Muscle layer of duodenum (tissue), 2 donors: ENCODE measurements at regions not wholly inside any gene's neighbourhood (a gene's known extent, or its start where the extent isn't known, plus 50 kb on each side); places are given as distances from the start of the nearest gene placed in this dataset.
"Not testable (repeated sequence)": the region's sequence is repeated elsewhere in the genome, so short reads cannot be mapped to it uniquely, and the experiment has no call there.

ENCODE experiments used
- H3K27ac ChIP-seq: one replicate; pipeline ENCODE4 v1.7.0; 2013; ENCODE audit warnings: mild to moderate bottlenecking, low read length
- H3K27me3 ChIP-seq: one replicate; pipeline ENCODE4 v1.7.0; 2013; ENCODE audit warnings: low read depth, mild to moderate bottlenecking, control low read depth, low read length
- H3K36me3 ChIP-seq, 2 donors: one replicate each; pipeline ENCODE4 v1.7.0; 2013; ENCODE audit warnings: low read length in 2 of 2, control low read depth in 1 of 2, mild to moderate bottlenecking in 1 of 2; ENCODE audit not compliant: insufficient read depth in 2 of 2, control insufficient read depth in 1 of 2
- H3K4me1 ChIP-seq, 2 donors: one replicate each; pipeline ENCODE4 v1.7.0; 2013; ENCODE audit warnings: low read length in 2 of 2, mild to moderate bottlenecking in 2 of 2, control low read depth in 1 of 2, moderate library complexity in 1 of 2; ENCODE audit not compliant: insufficient read depth in 2 of 2, control insufficient read depth in 1 of 2
- H3K4me3 ChIP-seq, 2 donors: one replicate each; pipeline ENCODE4 v1.7.0; 2013; ENCODE audit warnings: low read length in 2 of 2, low read depth in 1 of 2, mild to moderate bottlenecking in 1 of 2
- H3K9me3 ChIP-seq, 2 donors: one replicate each; pipeline ENCODE4 v1.7.0; 2013; ENCODE audit warnings: low read length in 2 of 2, control low read depth in 1 of 2, mild to moderate bottlenecking in 1 of 2; ENCODE audit not compliant: control insufficient read depth in 1 of 2
- donor health status: healthy.

- Histone ChIP-seq H3K27ac (no peak overlapping the region), H3K27me3 (no peaks in the 10 kb centered on the region), H3K36me3 (no peaks in the 10 kb centered on the region)
Measured at GRCh38 chr22:26835929-26836528, 178.6 kb downstream of the MIAT start.

GRCh38 chr22:26837784-26838470, 180.5 kb downstream of the MIAT start:
- H3K9me3 ChIP-seq = no peaks in the 10 kb centered on the region
- no peaks in the 10 kb centered on the region for H3K27me3 ChIP-seq
- H3K4me3 ChIP-seq = no peak overlapping the region
- H3K36me3 ChIP-seq = no peaks in the 10 kb centered on the region
- no peak overlapping the region for H3K27ac ChIP-seq
- H3K4me1 ChIP-seq = no peaks in the 10 kb centered on the region

More at GRCh38 chr22:26835929-26836528, 178.6 kb downstream of the MIAT start:
- no peaks in the 10 kb centered on the region for H3K9me3 ChIP-seq
- no peaks in the 10 kb centered on the region for H3K4me1 ChIP-seq
- no peak overlapping the region for H3K4me3 ChIP-seq

GRCh38 chr22:26838471-26838825, 181.1 kb downstream of the MIAT start:
- Histone ChIP-seq H3K27me3 (no peaks in the 10 kb centered on the region), H3K36me3 (no peaks in the 10 kb centered on the region), H3K4me1 (no peaks in the 10 kb centered on the region), H3K4me3 (no peak overlapping the region), H3K9me3 (no peaks in the 10 kb centered on the region), H3K27ac (no peak overlapping the region)

- no peaks in the 10 kb centered on the region for H3K36me3 ChIP-seq
- no peak overlapping the region for H3K4me3 ChIP-seq
- no peak overlapping the region for H3K27ac ChIP-seq
- no peaks in the 10 kb centered on the region for H3K9me3 ChIP-seq
- H3K27me3 ChIP-seq = no peaks in the 10 kb centered on the region
- H3K4me1 ChIP-seq = no peaks in the 10 kb centered on the region
Measured at GRCh38 chr22:26839216-26839615, 181.8 kb downstream of the MIAT start.

GRCh38 chr22:26840770-26841169, 183.4 kb downstream of the MIAT start:
- H3K36me3 ChIP-seq, H3K9me3 ChIP-seq, H3K27ac ChIP-seq, H3K27me3 ChIP-seq, H3K4me3 ChIP-seq, H3K4me1 ChIP-seq: not testable (repeated sequence)

GRCh38 chr22:26842103-26842502, 184.7 kb downstream of the MIAT start:
- no peak overlapping the region for H3K4me3 ChIP-seq
- H3K27me3 ChIP-seq = no peaks in the 10 kb centered on the region
- H3K36me3 ChIP-seq = no peaks in the 10 kb centered on the region
- H3K9me3 ChIP-seq = no peaks in the 10 kb centered on the region
- no peak overlapping the region for H3K27ac ChIP-seq
- no peaks in the 10 kb centered on the region for H3K4me1 ChIP-seq

- Histone ChIP-seq H3K36me3 (no peaks in the 10 kb centered on the region), H3K27ac (no peak overlapping the region), H3K4me1 (no peaks in the 10 kb centered on the region), H3K9me3 (no peaks in the 10 kb centered on the region), H3K27me3 (no peaks in the 10 kb centered on the region), H3K4me3 (no peak overlapping the region)
Measured at GRCh38 chr22:26845021-26845743, 187.8 kb downstream of the MIAT start.

- no peak overlapping the region for H3K4me3 ChIP-seq
- no peaks in the 10 kb centered on the region for H3K9me3 ChIP-seq
- no peaks in the 10 kb centered on the region for H3K27me3 ChIP-seq
Measured at GRCh38 chr22:26846076-26846475, 188.7 kb downstream of the MIAT start.

GRCh38 chr22:26846645-26847044, 189.3 kb downstream of the MIAT start:
- H3K9me3 ChIP-seq = no peaks in the 10 kb centered on the region
- H3K27ac ChIP-seq = no peak overlapping the region
- no peaks in the 10 kb centered on the region for H3K4me1 ChIP-seq
- H3K4me3 ChIP-seq = no peak overlapping the region
- H3K27me3 ChIP-seq = no peaks in the 10 kb centered on the region
- no peaks in the 10 kb centered on the region for H3K36me3 ChIP-seq

More at GRCh38 chr22:26846076-26846475, 188.7 kb downstream of the MIAT start:
- no peaks in the 10 kb centered on the region for H3K4me1 ChIP-seq
- H3K27ac ChIP-seq = no peak overlapping the region
- H3K36me3 ChIP-seq = no peaks in the 10 kb centered on the region

GRCh38 chr22:26847046-26847445, 189.7 kb downstream of the MIAT start:
- H3K4me1 ChIP-seq = no peaks in the 10 kb centered on the region
- H3K36me3 ChIP-seq = no peaks in the 10 kb centered on the region
- no peaks in the 10 kb centered on the region for H3K9me3 ChIP-seq
- H3K27ac ChIP-seq = no peak overlapping the region
- no peak overlapping the region for H3K4me3 ChIP-seq
- no peaks in the 10 kb centered on the region for H3K27me3 ChIP-seq

GRCh38 chr22:26847816-26848215, 190.4 kb downstream of the MIAT start:
- Histone ChIP-seq H3K27ac (no peak overlapping the region), H3K4me1 (no peaks in the 10 kb centered on the region), H3K27me3 (no peaks in the 10 kb centered on the region), H3K4me3 (no peak overlapping the region), H3K36me3 (no peaks in the 10 kb centered on the region), H3K9me3 (no peaks in the 10 kb centered on the region)
